SH-SY5Y (cell line): ENCODE measurements at regions not wholly inside any gene's neighbourhood (a gene's known extent, or its start where the extent isn't known, plus 50 kb on each side); places are given as distances from the start of the nearest gene placed in this dataset.

Experiments used
- GATA2 ChIP-seq: IDR thresholded peaks from 2 replicates; pipeline ENCODE4 v1.6.1; 2011; ENCODE audit warnings: mild to moderate bottlenecking, low read depth, low read length
- GATA3 ChIP-seq: IDR thresholded peaks from 2 replicates; pipeline ENCODE4 v1.6.1; 2011; ENCODE audit warnings: low read depth, mild to moderate bottlenecking, low read length, moderate library complexity

DNA sequence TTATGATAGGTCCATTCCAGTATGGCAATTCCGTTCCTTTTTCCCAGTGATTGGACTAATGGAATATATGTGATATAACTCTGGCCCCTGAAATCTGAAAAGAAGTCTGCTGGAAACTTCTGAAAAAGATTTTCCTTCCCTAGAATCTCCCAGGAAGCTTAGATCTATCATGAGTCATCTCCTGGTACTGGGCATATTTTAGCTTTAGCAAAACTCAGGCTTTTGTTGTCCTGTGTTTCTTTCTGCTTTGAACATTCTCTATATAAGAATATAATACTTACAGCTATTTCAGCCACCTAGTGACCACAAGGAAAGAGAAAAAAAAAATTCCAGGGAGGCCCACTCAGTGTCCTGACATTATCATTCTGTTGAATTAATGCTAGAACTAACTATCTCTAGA, 597.2 kb upstream of the GRIA3 start:
- no peak for TF ChIP-seq GATA2
- TF ChIP-seq GATA3, result no peak
